ENCODE measurements at regions not wholly inside any gene's neighbourhood (a gene's known extent, or its start where the extent isn't known, plus 50 kb on each side); places are given as distances from the start of the nearest gene placed in this dataset.
A peak's percentile ranks its signal among the peaks of the same experiment; 100 is the strongest.
"Not testable (repeated sequence)": the region's sequence is repeated elsewhere in the genome, so short reads cannot be mapped to it uniquely, and the experiment has no call there.

DNA sequence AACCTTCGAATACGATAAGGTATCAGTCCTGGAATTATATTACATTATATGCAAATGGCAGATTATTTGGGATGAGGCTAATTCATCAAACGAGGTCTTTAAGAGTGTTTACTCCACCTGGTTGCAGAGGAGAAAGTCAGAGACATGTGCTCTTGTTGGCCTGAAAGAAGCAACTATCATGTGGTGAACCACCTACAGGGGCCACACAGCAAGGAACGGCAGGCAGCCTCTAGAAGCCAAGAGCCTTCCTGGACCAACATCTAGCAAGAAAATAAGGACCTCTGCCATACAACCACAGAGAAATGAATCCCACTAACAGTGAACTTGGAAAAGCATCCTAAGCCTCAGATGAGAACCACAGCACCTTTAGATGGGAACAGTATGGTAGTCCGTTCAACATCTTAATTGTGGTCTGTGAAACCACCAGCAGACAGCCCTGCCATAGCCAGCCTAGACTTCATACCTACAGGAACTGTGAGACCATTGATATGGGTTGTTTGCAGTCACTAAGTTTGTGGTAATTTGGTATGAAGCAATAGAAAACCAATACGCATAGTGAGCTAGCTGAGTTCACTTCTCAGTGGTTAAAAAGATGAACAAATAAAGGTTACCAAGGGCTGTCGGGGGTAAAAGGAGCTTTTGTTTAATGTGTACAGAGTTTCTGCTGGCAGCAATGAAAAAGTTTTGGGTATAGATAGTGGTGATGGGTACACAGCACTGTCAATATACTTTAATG, 345.7 kb upstream of the RUNX1 start:
- intact Hi-C loops (cut with micrococcal nuclease): no loop called here
- ATAC-seq (no peak), DNase-seq (no peak)

DNA sequence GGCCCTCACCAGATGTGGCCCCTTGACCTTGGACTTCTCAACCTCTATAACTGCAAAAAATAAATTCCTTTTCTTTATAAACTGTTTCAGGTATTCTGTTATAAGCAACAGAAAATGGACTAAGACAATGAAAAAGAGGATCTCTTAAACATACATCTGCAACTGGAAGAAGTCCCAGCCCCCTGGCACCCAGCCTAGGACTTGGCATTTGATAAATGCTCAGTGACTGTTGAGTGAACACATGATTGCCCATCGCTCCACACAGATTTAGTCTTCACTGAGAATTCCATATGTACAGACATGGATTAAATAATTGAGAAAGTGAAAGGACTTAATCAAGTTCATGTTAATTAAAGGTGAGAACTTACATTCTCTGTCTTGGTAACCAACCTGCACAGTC, 344.9 kb upstream of the RUNX1 start:
- DNase-seq: peak; percentile 33
- intact Hi-C loops (cut with micrococcal nuclease): no loop called here
- ATAC-seq: no peak

DNA sequence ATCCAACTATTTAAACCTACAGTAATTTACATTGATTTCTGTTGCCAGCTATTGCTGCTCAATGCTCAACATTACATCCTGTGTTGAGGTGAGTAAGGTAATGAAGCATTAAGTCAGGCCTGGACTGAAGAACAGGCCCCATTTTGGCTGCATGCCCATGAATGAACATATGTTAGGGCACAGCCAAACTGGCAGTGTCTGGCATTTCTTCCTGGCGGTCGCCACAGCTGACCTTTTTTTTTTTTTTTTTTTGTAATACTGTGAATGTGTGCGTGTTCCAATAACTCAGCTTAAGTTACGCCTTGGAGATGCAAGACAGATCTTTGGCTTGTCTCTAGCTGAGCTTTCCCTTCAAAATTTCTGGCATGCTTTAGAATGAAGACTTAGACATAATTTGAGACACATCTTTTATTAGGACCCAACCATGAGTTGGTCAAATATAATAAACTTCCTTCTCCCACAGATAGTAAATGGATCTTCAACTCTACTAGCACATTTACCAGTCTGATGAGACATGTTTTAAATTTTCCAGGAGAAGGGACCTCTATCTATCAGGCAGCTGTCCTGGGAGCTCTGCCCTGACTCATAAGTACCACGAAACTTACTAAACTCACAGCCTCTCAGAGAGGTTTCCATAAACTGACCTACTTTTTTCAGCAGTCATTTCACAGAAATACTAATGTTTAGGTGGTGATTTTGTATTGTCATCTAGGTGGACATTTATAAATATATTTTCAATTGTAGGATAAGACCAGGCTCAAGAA, 341.1 kb upstream of the RUNX1 start:
- intact Hi-C loops (cut with micrococcal nuclease): no loop called here
- DNase-seq (no peak), ATAC-seq (no peak)

- ATAC-seq: no peak
- DNase-seq: no peak
- intact Hi-C loops (cut with micrococcal nuclease): no loop called here
Observed at GRCh38 chr21:35386491-35387079, 337.5 kb upstream of the RUNX1 start.

- intact Hi-C loops (cut with micrococcal nuclease): no loop called here
- ATAC-seq: no peak
- no peak for DNase-seq
Observed at GRCh38 chr21:35384375-35384774, 335.3 kb upstream of the RUNX1 start.

DNA sequence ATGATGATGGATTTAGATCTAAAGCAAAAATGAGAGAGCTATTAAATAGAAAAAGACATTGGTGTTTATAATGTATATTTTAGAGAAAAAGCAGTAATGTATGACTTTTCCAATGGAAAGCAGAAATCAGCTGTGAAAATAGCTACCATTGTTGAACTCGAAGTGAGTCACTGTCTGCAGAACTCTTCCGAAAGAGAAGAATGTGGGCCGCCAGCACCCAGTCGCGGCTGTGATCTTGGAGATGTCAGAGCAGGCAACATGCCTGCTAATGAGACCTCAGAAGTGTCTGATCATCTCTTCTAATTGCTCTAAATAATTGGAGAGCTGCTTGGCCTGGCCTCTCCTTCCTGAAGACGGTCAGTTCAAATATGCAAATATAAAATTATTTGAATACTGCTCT, 333.6 kb upstream of the RUNX1 start:
- DNase-seq (no peak), ATAC-seq (no peak)
- intact Hi-C loops (cut with micrococcal nuclease): no loop called here

DNA sequence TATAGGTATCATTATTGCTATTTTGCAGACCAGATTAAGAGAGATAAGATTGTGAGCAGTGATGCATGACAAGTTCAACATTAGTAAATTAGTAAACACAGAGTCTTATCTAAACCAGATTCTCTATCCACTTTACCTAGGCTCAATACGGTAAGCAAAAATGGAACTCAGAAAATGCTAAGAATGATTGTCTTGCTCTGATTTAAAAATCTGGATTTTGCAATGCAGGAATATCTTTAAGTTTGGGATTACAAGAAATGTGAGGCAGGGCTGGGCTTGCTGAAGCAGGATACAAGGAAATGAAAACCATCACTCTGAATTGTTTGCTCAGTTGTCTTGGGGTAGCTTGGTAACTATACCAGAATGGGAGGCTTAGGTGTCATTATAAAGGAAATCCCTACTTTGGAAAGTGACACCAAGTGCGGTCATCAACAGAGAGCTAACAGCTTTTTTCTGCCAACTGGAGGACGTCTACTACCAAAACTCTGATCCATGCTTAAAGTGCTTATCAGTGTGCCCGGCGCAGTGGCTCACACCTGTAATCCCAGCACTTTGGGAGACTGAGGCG, 332.7 kb upstream of the RUNX1 start:
- intact Hi-C loops (cut with micrococcal nuclease): no loop called here
- DNase-seq: no peak
- no peak for ATAC-seq

DNA sequence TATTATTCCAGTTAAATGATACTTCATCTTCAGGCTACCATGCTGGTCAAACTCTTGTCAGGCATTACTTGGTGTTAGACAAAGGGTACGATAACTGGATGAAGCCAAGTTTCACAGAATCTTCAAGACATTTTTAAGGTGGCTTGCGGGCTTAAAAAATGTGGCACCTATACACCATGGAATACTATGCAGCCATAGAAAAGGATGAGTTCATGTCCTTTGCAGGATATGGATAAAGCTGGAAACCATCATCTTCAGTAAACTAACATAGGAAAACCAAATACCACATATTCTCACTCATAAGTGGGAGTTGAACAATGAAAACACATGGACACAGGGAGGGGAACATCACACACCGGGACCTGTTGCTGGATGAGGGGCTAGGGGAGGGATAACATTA, 331.2 kb upstream of the RUNX1 start:
- intact Hi-C loops (cut with micrococcal nuclease); DNase-seq; ATAC-seq: not testable (repeated sequence)

- no peak for DNase-seq
- intact Hi-C loops (cut with micrococcal nuclease): no loop called here
- no peak for ATAC-seq
Observed at GRCh38 chr21:35378881-35379280, 329.8 kb upstream of the RUNX1 start.

GRCh38 chr21:35377505-35378090, 328.5 kb upstream of the RUNX1 start:
- intact Hi-C loops (cut with micrococcal nuclease): no loop called here
- no peak for ATAC-seq
- DNase-seq: no peak

- ATAC-seq (no peak), DNase-seq (no peak)
- intact Hi-C loops (cut with micrococcal nuclease): no loop called here
Observed at GRCh38 chr21:35376406-35377135, 327.5 kb upstream of the RUNX1 start.

DNA sequence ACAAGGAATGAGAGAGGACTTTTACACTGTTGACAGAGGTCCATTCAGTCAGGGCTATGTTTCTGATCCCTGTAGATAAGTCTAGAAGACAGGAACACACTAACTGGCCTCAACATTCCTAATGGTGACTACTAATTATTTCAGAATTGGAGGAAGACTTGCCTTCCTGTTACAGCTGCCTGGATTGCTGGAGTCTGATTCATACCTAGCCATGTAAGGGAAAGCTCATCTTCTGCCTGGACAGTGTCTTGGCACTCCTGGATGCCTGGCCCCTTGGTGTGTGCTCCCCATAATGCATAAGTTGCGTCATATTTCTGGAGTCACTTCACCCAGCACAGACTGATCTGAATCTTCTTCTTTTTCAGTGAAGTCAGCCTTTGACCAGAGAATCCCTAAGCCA, 326.0 kb upstream of the RUNX1 start:
- no peak for DNase-seq
- intact Hi-C loops (cut with micrococcal nuclease): no loop called here
- no peak for ATAC-seq

GRCh38 chr21:35373998-35374397, 324.9 kb upstream of the RUNX1 start:
- ATAC-seq (no peak), DNase-seq (no peak)
- intact Hi-C loops (cut with micrococcal nuclease): no loop called here

GRCh38 chr21:35372201-35372600, 323.1 kb upstream of the RUNX1 start:
- DNase-seq: no peak
- no peak for ATAC-seq
- intact Hi-C loops (cut with micrococcal nuclease): no loop called here

DNA sequence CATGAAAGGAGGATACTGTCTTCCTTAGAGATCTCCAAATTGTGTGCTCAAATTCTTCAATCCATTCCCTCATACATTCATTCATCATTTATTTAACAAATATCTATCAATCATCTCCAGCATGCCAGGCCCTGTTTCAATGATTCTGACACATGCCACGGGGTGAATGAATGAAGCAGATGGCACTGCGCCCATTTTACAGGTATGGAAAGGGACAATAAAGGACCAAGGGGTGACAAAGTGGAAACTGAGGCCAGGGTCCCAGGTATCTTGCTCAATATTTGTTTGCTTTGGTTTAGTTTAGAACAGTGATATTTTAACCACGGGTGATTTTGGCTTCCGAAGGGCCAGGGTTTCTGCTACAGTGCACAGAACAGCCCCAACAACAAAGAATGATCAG, 321.6 kb upstream of the RUNX1 start:
- ATAC-seq: no peak
- intact Hi-C loops (cut with micrococcal nuclease): no loop called here
- DNase-seq: no peak

DNA sequence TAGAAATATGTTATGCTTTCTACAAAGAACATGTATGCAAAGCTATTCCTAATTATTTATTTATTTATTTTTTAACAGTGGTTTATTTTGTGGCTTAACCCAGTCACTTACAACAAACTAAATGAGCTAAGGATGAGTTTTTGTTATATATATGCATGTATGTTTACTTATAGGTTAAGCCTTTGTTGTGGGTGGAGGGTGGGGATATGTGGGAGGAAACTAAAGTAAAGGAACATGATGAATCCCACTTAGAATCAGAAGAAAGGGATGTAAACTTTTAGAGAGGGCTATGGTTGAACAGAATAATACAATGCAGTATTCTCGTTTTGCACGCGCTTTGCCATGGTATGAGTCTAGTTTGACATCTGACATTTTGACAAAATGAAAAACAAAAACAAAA, 321.0 kb upstream of the RUNX1 start:
- ATAC-seq: no peak
- intact Hi-C loops (cut with micrococcal nuclease): no loop called here
- no peak for DNase-seq

DNA sequence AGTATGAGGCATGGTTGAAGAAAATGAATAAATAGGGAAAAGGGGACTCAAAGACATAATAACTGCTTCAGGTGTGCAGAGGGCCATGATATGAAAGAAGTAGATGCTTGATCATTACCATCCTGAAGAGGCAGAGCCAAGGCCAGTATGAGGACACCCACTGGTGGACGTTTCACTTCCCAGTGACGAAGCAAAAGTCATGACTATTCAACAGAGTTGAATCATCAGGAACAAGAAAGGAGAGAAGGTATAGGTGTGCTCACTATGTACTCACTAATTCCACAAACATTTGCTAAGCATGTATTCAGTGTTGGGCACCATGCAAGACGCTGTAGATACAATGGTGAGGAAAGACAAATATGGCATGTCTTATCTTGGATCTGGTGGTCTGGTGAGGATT, 319.2 kb upstream of the RUNX1 start:
- no peak for DNase-seq
- intact Hi-C loops (cut with micrococcal nuclease): no loop called here
- no peak for ATAC-seq

DNA sequence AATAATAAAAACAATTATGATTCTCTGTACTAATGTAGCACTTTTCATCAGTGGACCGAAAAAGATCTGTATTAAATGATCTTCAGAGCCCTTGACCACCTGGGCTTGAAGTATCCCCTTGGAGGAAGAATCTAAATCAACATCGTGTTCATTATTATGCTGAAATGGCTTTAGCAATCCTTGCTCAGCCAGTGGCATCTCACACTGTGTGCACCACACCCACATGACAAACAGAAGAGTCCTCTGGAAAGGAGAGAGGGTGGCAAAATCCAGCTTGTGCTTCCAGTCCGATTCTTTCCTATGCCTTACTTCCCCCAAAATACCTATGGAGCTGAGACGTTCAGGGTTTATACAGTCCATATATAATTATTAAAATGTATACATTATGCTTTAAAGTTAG, 318.5 kb upstream of the RUNX1 start:
- intact Hi-C loops (cut with micrococcal nuclease): no loop called here

DNA sequence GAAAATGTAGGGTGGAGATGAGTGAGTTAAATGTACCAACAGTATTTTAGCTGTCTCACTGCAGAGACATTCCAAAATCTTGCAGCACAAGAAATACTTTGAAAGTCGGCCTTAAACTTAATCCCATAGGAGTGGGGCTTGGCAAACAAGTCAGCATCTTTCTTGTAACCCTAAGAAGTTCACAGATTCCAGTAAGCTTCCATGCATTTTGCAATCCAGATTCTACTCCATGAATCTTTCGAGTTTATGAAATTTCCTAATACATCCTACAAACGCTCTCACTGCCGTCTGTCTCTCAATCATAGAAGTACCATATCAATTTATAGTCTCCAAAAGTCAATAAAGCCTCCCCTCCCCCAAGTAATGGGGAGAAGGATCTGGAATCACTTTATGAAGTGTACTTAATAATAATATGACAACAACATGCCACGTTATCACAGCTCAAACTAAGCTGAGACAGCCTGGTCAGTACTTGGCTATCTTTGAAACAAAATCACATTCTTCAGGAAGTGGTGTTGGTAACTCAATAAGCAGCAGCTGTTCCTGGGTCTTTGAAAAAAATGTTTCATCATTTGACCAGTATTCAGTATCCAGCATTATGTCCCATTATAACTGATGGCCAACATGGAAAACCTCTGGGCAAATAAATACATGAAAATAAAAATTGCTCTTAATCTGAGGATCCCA, 317.4 kb upstream of the RUNX1 start:
- intact Hi-C loops (cut with micrococcal nuclease): no loop called here
- peak; percentile 94 for ATAC-seq
- DNase-seq: no peak

More for the DNA sequence above, 318.5 kb upstream of the RUNX1 start:
- no peak for DNase-seq
- ATAC-seq: no peak
